Globus pallidus (tissue), 1 donor: ENCODE measurements at regions not wholly inside any gene's neighbourhood (a gene's known extent, or its start where the extent isn't known, plus 50 kb on each side); places are given as distances from the start of the nearest gene placed in this dataset.
A peak's percentile ranks its signal among the peaks of the same experiment; 100 is the strongest.

ENCODE experiments used
- DNase-seq: peaks from one replicate; pipeline ENCODE4 v3.0.0-alpha.2; 2015; ENCODE audit warnings: low spot score

GRCh38 chr6:44715188-44715587 lies 327.7 kb downstream of the CDC5L start:
- DNase-seq = no peak

GRCh38 chr6:44715925-44716324 lies 328.4 kb downstream of the CDC5L start:
- no peak for DNase-seq

GRCh38 chr6:44717431-44717830 lies 329.9 kb downstream of the CDC5L start:
- no peak for DNase-seq

GRCh38 chr6:44721954-44722578 lies 334.6 kb downstream of the CDC5L start:
- DNase-seq = no peak

- no peak for DNase-seq
Observed at GRCh38 chr6:44722736-44723135, 335.2 kb downstream of the CDC5L start.

GRCh38 chr6:44723439-44724197 lies 336.1 kb downstream of the CDC5L start:
- DNase-seq = no peak

GRCh38 chr6:44725070-44725469 lies 337.6 kb downstream of the CDC5L start:
- no peak for DNase-seq

GRCh38 chr6:44727651-44728630 lies 340.4 kb downstream of the CDC5L start:
- no peak for DNase-seq

GRCh38 chr6:44730771-44731391 lies 343.4 kb downstream of the CDC5L start:
- no peak for DNase-seq

GRCh38 chr6:44731485-44732095 lies 344.1 kb downstream of the CDC5L start:
- DNase-seq = no peak

GRCh38 chr6:44732243-44732642 lies 344.7 kb downstream of the CDC5L start:
- no peak for DNase-seq

GRCh38 chr6:44733126-44733525 lies 345.6 kb downstream of the CDC5L start:
- no peak for DNase-seq

- DNase-seq = peak; percentile 24
Observed at GRCh38 chr6:44733868-44734267, 346.4 kb downstream of the CDC5L start.

GRCh38 chr6:44734886-44735629 lies 347.6 kb downstream of the CDC5L start:
- DNase-seq = no peak

GRCh38 chr6:44735630-44735963 lies 348.1 kb downstream of the CDC5L start:
- DNase-seq = no peak

- no peak for DNase-seq
Observed at GRCh38 chr6:44737341-44737740, 349.8 kb downstream of the CDC5L start.

- DNase-seq = no peak
Observed at GRCh38 chr6:44737829-44738528, 350.5 kb downstream of the CDC5L start.

- DNase-seq = no peak
Observed at GRCh38 chr6:44738601-44739146, 351.2 kb downstream of the CDC5L start.

GRCh38 chr6:44739181-44739580 lies 351.7 kb downstream of the CDC5L start:
- DNase-seq = no peak

- DNase-seq = no peak
Observed at GRCh38 chr6:44740566-44741120, 353.1 kb downstream of the CDC5L start.
